HG03457 (cell line): ENCODE measurements at regions not wholly inside any gene's neighbourhood (a gene's known extent, or its start where the extent isn't known, plus 50 kb on each side); places are given as distances from the start of the nearest gene placed in this dataset.

Source experiments
- ATAC-seq: cut with Tn5 transposase; IDR thresholded peaks from one replicate; pipeline ENCODE4 v1.9.1; 2021; ENCODE audit warnings: moderate number of reproducible peaks; ENCODE audit not compliant: unreplicated experiment

DNA sequence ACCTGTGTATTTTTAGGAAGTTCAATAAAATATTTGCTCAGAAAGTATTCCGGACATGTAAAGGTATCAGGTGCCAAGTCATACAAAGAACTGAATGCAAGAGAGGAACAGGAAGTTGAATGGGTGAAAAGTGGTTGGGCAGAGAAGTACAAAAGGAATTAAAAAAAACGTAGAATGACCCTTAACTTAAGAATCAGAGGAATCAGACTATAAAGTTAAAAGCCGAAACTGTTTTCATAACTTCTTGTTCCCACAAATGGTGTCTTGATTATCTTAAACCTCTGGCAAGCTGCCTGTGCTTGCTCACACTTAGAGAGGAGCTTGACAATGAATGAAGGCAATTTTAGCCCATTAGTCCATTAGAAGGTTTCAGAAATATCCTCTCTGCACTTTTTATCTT is 81.6 kb upstream of the HHIP start:
- ATAC-seq = no peak

GRCh38 chr4:144565527-144566195 is 80.3 kb upstream of the HHIP start:
- no peak for ATAC-seq

DNA sequence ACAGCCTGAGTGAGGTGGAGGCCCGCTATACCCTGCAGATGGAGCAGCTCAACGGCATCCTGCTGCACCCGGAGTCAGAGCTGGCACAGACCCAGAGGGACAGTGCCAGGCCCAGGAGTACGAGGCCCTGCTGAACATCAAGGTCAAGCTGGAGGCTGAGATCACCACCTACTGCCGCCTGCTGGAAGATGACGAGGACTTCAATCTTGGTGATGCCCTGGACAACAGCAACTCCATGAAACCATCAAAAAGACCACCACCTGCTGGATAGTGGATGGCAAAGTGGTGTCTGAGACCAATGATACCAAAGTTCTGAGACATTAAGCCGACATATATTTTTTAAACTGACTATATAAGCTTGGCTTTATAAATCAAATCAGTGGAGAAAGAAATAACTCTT is 73.3 kb upstream of the HHIP start:
- ATAC-seq = no peak

- ATAC-seq = no peak
These were observed 72.0 kb upstream of the HHIP start for GRCh38 chr4:144574000-144574399.

DNA sequence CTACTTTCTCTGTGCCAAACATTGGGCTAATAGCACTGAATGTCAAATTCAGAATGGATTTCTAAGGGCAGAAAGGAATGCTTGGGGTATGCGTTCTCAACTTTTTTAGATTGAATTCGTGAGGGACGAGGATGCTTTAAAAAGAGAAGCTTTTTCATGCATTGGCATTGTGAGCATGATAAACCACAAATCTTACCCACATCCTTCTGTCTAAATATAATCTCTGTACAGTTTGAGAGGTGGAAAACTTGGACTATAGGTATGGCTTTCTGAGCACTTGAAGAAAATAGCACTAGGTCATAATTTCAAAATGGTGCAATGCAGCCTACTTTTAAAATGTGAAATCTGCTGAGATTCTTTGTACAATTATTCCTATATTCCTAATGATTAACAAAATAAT is 71.4 kb upstream of the HHIP start:
- ATAC-seq = no peak

- ATAC-seq = no peak
These were observed 70.8 kb upstream of the HHIP start for GRCh38 chr4:144575181-144575580.

DNA sequence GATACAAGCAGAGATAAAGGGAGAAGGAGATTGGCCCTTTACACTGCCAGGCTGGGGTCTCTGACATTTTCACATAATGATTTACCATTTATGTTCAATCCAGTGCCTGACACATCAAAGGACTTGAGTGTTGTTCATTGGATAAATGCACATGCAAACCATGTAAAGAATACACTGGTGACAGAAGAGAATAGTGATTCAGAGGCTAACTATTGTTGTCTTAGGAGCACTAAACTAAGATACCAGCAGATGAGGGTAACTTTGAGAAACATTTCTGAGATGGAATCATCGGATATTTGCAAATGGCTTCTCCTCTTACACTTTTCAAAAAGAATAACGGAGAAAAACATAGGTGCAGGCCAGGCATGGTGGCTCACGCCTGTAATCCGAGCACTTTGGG is 67.3 kb upstream of the HHIP start:
- ATAC-seq = no peak

DNA sequence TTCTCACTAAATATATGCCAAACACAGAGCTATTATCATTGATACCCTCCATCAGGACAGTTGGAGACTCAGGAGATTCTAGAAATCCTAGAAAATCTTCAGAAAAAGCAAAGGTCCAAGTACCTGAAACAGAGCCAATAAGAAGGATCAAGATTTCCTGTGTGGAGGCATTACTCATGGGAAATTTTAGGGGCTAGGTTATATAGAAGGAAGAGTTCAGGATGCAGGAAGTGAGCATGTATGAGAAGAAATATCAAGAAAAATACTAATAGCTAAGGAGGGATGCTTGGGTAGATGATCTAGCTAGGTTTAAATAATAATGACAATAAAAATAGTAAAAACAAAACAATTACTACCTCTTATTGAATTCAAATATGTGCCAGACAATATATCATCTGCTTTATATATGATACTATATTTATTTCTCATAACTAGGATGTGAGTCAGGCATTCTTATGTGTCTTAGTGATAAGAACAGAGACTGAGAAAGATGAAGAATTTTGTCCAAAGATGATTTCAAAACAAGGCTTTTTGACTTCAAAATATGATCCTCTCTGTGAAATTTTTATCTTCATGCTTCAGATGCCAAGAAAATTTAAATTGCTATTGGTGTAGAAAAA is 66.4 kb upstream of the HHIP start:
- ATAC-seq = no peak

GRCh38 chr4:144580430-144580829 is 65.5 kb upstream of the HHIP start:
- ATAC-seq = no peak

GRCh38 chr4:144582105-144582850 is 63.7 kb upstream of the HHIP start:
- no peak for ATAC-seq

GRCh38 chr4:144582975-144583374 is 63.0 kb upstream of the HHIP start:
- no peak for ATAC-seq

DNA sequence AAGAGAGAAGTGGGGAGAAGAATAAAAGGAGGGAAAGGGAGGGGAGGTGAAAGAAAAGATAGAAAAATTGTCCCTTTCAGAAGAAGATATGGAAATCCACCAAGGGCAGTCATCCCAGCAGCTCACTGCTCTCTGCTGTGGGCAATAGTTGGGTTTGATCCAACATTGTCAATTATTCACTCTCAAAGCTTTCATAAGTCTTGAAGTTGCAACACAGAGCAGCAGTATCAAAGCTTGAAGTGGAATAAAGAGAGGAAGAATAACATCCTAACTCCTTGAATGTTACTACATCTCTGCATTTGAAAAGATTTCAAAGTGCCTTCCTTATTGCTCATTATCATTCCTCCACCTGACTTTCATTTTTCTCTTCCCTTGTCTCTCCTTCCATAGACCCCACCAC is 62.3 kb upstream of the HHIP start:
- no peak for ATAC-seq

DNA sequence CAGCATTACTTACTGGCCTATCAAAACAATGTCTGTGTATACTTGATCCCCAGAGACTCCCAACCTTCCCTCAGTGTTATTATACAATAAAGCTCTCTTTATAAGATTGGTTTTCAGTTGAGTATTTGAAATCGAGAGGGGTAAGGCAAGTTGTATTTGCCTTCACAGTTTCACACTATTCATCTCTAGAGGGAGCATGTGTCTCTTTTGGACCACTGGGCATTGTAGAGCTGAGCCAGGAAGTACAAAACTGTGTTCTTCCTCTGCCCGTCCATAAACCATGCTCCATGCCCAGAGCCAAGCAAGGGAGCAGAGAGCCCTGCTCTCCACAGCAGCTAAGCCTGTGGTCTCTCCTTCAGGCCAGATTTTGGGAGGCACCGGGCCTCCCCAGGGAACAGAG is 61.5 kb upstream of the HHIP start:
- ATAC-seq = no peak

GRCh38 chr4:144589512-144589911 is 56.4 kb upstream of the HHIP start:
- ATAC-seq = no peak

- ATAC-seq = no peak
These were observed 55.9 kb upstream of the HHIP start for GRCh38 chr4:144590020-144590419.

DNA sequence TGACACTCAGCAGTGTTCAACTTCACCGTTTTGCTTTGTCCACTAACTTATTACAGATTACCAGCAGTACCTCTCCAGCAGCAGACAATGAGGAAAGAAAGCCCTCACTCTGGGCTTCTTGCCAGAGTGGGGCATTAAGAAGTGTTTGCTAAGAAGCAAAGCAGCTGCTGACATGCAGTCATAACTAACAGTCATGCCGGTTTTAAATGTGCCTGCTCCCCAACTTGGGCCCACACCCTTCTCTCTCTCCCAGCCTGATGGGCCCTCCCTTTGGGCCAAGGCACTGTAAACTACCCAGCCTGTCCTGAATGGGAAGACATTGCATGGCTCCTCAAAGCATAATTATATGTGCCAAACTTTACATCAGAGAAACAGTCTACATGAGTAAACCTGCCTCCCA is 54.6 kb upstream of the HHIP start:
- no peak for ATAC-seq

- ATAC-seq = no peak
These were observed 53.7 kb upstream of the HHIP start for GRCh38 chr4:144592264-144592663.

- no peak for ATAC-seq
These were observed 51.4 kb upstream of the HHIP start for GRCh38 chr4:144594471-144594986.

- no peak for ATAC-seq
These were observed 50.3 kb upstream of the HHIP start for GRCh38 chr4:144595681-144596080.
